ENCODE measurements at regions not wholly inside any gene's neighbourhood (a gene's known extent, or its start where the extent isn't known, plus 50 kb on each side); places are given as distances from the start of the nearest gene placed in this dataset.

DNA sequence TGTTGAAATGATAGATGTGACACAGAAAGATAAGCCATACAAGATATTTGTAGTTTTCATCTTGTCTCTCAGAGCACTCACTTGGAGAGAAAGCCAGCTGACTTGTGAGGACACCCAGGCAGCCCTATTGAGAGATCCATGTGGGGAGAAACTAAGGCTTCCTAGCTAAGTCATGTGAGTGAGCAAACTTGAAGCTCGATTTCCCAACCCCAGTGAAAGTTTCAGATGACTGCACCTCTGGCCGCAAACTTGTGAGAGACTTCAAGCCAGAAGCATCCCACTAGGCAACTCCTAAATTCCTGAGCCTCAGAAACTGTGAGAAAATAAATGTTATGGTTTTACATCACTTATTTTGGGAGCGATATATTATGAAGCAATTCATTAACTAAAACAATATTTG is 832.3 kb downstream of the LTN1 start:
- Mint-ChIP-seq H3K36me3 (ENCODE audit: insufficient read depth, unreplicated experiment) (peaks cover 4% of the 10 kb centered on the region), H3K4me3 (ENCODE audit: low read depth, unreplicated experiment) (no peak overlapping the region), H3K4me1 (ENCODE audit: low read depth, unreplicated experiment) (no peaks in the 10 kb centered on the region), H3K9me3 (ENCODE audit: low read depth, unreplicated experiment) (no peaks in the 10 kb centered on the region), H3K27ac (ENCODE audit: unreplicated experiment) (no peak overlapping the region), H3K27me3 (ENCODE audit: unreplicated experiment) (no peaks in the 10 kb centered on the region)
- intact Hi-C loops (cut with micrococcal nuclease; ENCODE audit: unreplicated experiment): no loop called here
- TF ChIP-seq CTCF (IDR thresholded peaks at IDR 0.05; ENCODE audit: unreplicated experiment): no peak
- no peak for DNase-seq
- no TSS peak for BruUV-seq (replicated peaks)
- CTCF ChIA-PET: no interaction called here

DNA sequence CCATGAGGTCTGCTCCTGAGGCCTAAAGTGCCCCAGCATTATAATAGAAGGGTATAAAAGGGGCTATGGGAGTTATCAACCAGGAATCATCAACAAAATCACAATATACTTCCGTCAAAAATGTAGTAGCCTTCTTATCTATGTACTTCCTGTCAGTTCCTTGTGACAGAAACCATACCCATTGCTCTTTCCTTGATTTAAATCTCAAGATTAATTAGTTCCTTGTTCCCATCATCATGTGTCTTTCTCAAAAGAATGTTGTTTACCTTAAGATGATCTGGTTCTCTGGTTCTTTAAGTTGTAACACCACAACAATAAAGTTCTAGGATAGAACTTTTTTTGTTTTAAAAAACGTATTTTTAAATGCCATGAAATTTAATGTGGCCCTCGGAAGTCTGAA is 833.3 kb downstream of the LTN1 start:
- intact Hi-C loops (cut with micrococcal nuclease; ENCODE audit: unreplicated experiment): no loop called here
- Mint-ChIP-seq H3K9me3 (ENCODE audit: low read depth, unreplicated experiment) (no peaks in the 10 kb centered on the region), H3K27ac (ENCODE audit: unreplicated experiment) (no peak overlapping the region), H3K36me3 (ENCODE audit: insufficient read depth, unreplicated experiment) (peaks cover 4% of the 10 kb centered on the region), H3K27me3 (ENCODE audit: unreplicated experiment) (no peaks in the 10 kb centered on the region), H3K4me3 (ENCODE audit: low read depth, unreplicated experiment) (no peak overlapping the region), H3K4me1 (ENCODE audit: low read depth, unreplicated experiment) (no peaks in the 10 kb centered on the region)
- TF ChIP-seq CTCF (IDR thresholded peaks at IDR 0.05; ENCODE audit: unreplicated experiment): no peak
- CTCF ChIA-PET: interaction anchor here (0.6 kb wide), 1 partner anchor 198 kb away, joined by 4 read pairs; no protein-coding TSS in a partner anchor
- no peak for DNase-seq
- BruUV-seq (replicated peaks): no TSS peak

- intact Hi-C loops (cut with micrococcal nuclease; ENCODE audit: unreplicated experiment): no loop called here
- Mint-ChIP-seq H3K4me3 (ENCODE audit: low read depth, unreplicated experiment) (no peak overlapping the region), H3K9me3 (ENCODE audit: low read depth, unreplicated experiment) (no peaks in the 10 kb centered on the region), H3K27me3 (ENCODE audit: unreplicated experiment) (no peaks in the 10 kb centered on the region), H3K36me3 (ENCODE audit: insufficient read depth, unreplicated experiment) (no peaks in the 10 kb centered on the region), H3K27ac (ENCODE audit: unreplicated experiment) (no peak overlapping the region), H3K4me1 (ENCODE audit: low read depth, unreplicated experiment) (no peaks in the 10 kb centered on the region)
- TF ChIP-seq CTCF (IDR thresholded peaks at IDR 0.05; ENCODE audit: unreplicated experiment): no peak
- DNase-seq: no peak
- BruUV-seq (replicated peaks): no TSS peak
- CTCF ChIA-PET: no interaction called here
Observed at GRCh38 chr21:28156590-28156989, 836.1 kb downstream of the LTN1 start.

DNA sequence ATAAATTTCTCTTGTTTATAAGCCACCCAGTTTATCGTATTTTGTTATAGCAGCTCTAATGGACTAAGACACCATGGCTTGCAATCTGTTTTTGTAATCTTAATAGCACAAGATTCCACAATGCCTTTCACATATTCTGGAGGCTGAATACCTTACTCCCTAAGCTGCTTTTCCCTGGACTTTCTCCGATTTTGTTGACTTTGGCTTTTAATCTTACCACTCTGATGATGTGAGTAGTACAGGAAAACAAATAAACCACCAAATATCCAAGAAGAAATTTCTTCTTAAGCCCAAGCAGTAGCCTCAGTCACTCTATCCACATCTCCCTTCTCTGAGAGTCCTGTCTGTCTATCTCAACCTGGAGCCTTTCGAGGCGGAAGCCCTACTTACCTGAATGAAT is 838.6 kb downstream of the LTN1 start:
- peaks cover 12% of the 10 kb centered on the region for H3K4me1 Mint-ChIP-seq (ENCODE audit: low read depth, unreplicated experiment)

More for the DNA sequence above, 838.6 kb downstream of the LTN1 start:
- DNase-seq: no peak
- CTCF ChIA-PET: no interaction called here
- Mint-ChIP-seq H3K27ac (ENCODE audit: unreplicated experiment) (no peak overlapping the region), H3K9me3 (ENCODE audit: low read depth, unreplicated experiment) (no peaks in the 10 kb centered on the region), H3K36me3 (ENCODE audit: insufficient read depth, unreplicated experiment) (no peaks in the 10 kb centered on the region), H3K4me3 (ENCODE audit: low read depth, unreplicated experiment) (no peak overlapping the region), H3K27me3 (ENCODE audit: unreplicated experiment) (no peaks in the 10 kb centered on the region)
- intact Hi-C loops (cut with micrococcal nuclease; ENCODE audit: unreplicated experiment): no loop called here
- no TSS peak for BruUV-seq (replicated peaks)
- TF ChIP-seq CTCF (IDR thresholded peaks at IDR 0.05; ENCODE audit: unreplicated experiment): no peak
